ENCODE measurements at regions not wholly inside any gene's neighbourhood (a gene's known extent, or its start where the extent isn't known, plus 50 kb on each side); places are given as distances from the start of the nearest gene placed in this dataset.

- DNase-seq (ENCODE audit: extremely low read depth, insufficient read length): no peak
- no peaks in the 10 kb centered on the region for H3K36me3 ChIP-seq (ENCODE audit: control insufficient read depth, insufficient read depth, low read length)
- no peaks in the 10 kb centered on the region for H3K27me3 ChIP-seq (replicated peaks; ENCODE audit: control insufficient read depth, insufficient read depth, low read length)
- no peak for TF ChIP-seq CTCF (IDR thresholded peaks at IDR 0.05; ENCODE audit: insufficient read depth, low read length, poor library complexity, severe bottlenecking)
- H3K4me3 ChIP-seq (replicated peaks; ENCODE audit: low read depth, low read length): no peak overlapping the region
Measured at GRCh38 chr20:12047838-12048432, 130.2 kb downstream of the BTBD3 start.

- DNase-seq (ENCODE audit: extremely low read depth, insufficient read length): no peak
- no peaks in the 10 kb centered on the region for H3K36me3 ChIP-seq (ENCODE audit: control insufficient read depth, insufficient read depth, low read length)
- H3K27me3 ChIP-seq (replicated peaks; ENCODE audit: control insufficient read depth, insufficient read depth, low read length): no peaks in the 10 kb centered on the region
- no peak for TF ChIP-seq CTCF (IDR thresholded peaks at IDR 0.05; ENCODE audit: insufficient read depth, low read length, poor library complexity, severe bottlenecking)
- H3K4me3 ChIP-seq (replicated peaks; ENCODE audit: low read depth, low read length): no peak overlapping the region
Measured at GRCh38 chr20:12049125-12049524, 131.4 kb downstream of the BTBD3 start.

GRCh38 chr20:12051206-12052163, 133.8 kb downstream of the BTBD3 start:
- DNase-seq (ENCODE audit: extremely low read depth, insufficient read length): no peak
- no peaks in the 10 kb centered on the region for H3K27me3 ChIP-seq (replicated peaks; ENCODE audit: control insufficient read depth, insufficient read depth, low read length)
- no peak for TF ChIP-seq CTCF (IDR thresholded peaks at IDR 0.05; ENCODE audit: insufficient read depth, low read length, poor library complexity, severe bottlenecking)
- H3K4me3 ChIP-seq (replicated peaks; ENCODE audit: low read depth, low read length): no peak overlapping the region
- no peaks in the 10 kb centered on the region for H3K36me3 ChIP-seq (ENCODE audit: control insufficient read depth, insufficient read depth, low read length)

- Histone ChIP-seq H3K27me3 (replicated peaks; ENCODE audit: control insufficient read depth, insufficient read depth, low read length) (no peaks in the 10 kb centered on the region), H3K4me3 (replicated peaks; ENCODE audit: low read depth, low read length) (no peak overlapping the region)
Measured at GRCh38 chr20:12053353-12053752, 135.7 kb downstream of the BTBD3 start.

GRCh38 chr20:12054556-12054955, 136.9 kb downstream of the BTBD3 start:
- DNase-seq (ENCODE audit: extremely low read depth, insufficient read length): no peak

More at GRCh38 chr20:12053353-12053752, 135.7 kb downstream of the BTBD3 start:
- no peak for TF ChIP-seq CTCF (IDR thresholded peaks at IDR 0.05; ENCODE audit: insufficient read depth, low read length, poor library complexity, severe bottlenecking)
- H3K36me3 ChIP-seq (ENCODE audit: control insufficient read depth, insufficient read depth, low read length): no peaks in the 10 kb centered on the region
- DNase-seq (ENCODE audit: extremely low read depth, insufficient read length): no peak

More at GRCh38 chr20:12054556-12054955, 136.9 kb downstream of the BTBD3 start:
- TF ChIP-seq CTCF (IDR thresholded peaks at IDR 0.05; ENCODE audit: insufficient read depth, low read length, poor library complexity, severe bottlenecking): no peak
- Histone ChIP-seq H3K36me3 (ENCODE audit: control insufficient read depth, insufficient read depth, low read length) (no peaks in the 10 kb centered on the region), H3K4me3 (replicated peaks; ENCODE audit: low read depth, low read length) (no peak overlapping the region), H3K27me3 (replicated peaks; ENCODE audit: control insufficient read depth, insufficient read depth, low read length) (no peaks in the 10 kb centered on the region)

All from GM06990 (cell line).